ENCODE measurements at regions not wholly inside any gene's neighbourhood (a gene's known extent, or its start where the extent isn't known, plus 50 kb on each side); places are given as distances from the start of the nearest gene placed in this dataset.

DNA sequence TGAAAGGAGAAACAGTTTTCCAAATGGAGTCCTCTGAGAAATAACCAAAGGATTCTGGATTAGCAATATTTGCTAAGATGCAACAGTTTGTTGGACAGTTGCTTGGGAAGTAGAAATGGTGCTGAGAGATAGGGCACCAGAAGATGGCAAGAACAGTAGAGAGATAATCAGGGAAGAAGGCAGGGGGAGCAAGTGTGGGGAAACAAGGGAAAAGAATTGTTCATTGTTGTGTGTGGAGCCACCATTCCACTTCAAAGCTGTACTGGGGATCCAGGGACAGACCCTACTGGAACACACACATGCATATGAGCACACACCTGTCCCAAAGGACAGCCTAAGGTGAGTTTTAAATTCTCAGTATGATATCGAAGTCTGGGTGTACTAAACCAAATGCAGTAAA, 152.5 kb downstream of the ZNF608 start:
- no peak for DNase-seq (ENCODE audit: extremely low read depth in 1 of 4, low spot score in 3 of 4)
- Histone ChIP-seq H3K4me1 (replicated peaks in 1 of 2; ENCODE audit: control insufficient read depth in 2 of 2, insufficient read depth in 2 of 2, low read length in 2 of 2) (peaks cover 0 to 10% of the 10 kb centered on the region in 2 experiments; a peak in 2 of 5 replicates), H3K27me3 (ENCODE audit: control insufficient read depth in 2 of 2, insufficient read depth in 2 of 2, low read length in 2 of 2) (no peaks in the 10 kb centered on the region), H3K9ac (ENCODE audit: insufficient read depth in 1 of 2, low read depth in 2 of 2, low read length in 2 of 2) (no peak overlapping the region), H3K36me3 (ENCODE audit: control insufficient read depth, insufficient read depth, low read length) (no peaks in the 10 kb centered on the region), H3K9me3 (replicated peaks; ENCODE audit: control insufficient read depth, insufficient read depth, low read depth, low read length) (no peaks in the 10 kb centered on the region), H3K4me3 (no peak overlapping the region), H3K79me2 (ENCODE audit: control insufficient read depth, insufficient read depth, low read length) (no peaks in the 10 kb centered on the region), H3K27ac (ENCODE audit: extremely low read depth, low read depth, low read length) (no peak overlapping the region), H2AFZ (ENCODE audit: low read depth, low read length) (no peak overlapping the region), H3K4me2 (ENCODE audit: insufficient read depth, low read length) (no peak overlapping the region), H3K9me1 (ENCODE audit: control insufficient read depth, insufficient read depth, low read length) (no peaks in the 10 kb centered on the region), H4K20me1 (replicated peaks; ENCODE audit: control insufficient read depth, insufficient read depth, low read length) (no peaks in the 10 kb centered on the region)
- TF ChIP-seq HNRNPL (IDR thresholded peaks at IDR 0.05; ENCODE audit: low read depth, low read length) (no peak), CTBP1 (IDR thresholded peaks at IDR 0.05; ENCODE audit: borderline replicate concordance) (no peak), EP400 (IDR thresholded peaks at IDR 0.05) (no peak), SREBF1 (IDR thresholded peaks at IDR 0.05; ENCODE audit: borderline replicate concordance, low read depth, low read length) (no peak), ZNF707 (CRISPR knock-in tag; conservative IDR thresholded peaks at IDR 0.05) (no peak), CBX2 (IDR thresholded peaks at IDR 0.05; ENCODE audit: insufficient read depth, low read length, poor library complexity, severe bottlenecking) (no peak)
- TF ChIP-seq, protein P1, sequence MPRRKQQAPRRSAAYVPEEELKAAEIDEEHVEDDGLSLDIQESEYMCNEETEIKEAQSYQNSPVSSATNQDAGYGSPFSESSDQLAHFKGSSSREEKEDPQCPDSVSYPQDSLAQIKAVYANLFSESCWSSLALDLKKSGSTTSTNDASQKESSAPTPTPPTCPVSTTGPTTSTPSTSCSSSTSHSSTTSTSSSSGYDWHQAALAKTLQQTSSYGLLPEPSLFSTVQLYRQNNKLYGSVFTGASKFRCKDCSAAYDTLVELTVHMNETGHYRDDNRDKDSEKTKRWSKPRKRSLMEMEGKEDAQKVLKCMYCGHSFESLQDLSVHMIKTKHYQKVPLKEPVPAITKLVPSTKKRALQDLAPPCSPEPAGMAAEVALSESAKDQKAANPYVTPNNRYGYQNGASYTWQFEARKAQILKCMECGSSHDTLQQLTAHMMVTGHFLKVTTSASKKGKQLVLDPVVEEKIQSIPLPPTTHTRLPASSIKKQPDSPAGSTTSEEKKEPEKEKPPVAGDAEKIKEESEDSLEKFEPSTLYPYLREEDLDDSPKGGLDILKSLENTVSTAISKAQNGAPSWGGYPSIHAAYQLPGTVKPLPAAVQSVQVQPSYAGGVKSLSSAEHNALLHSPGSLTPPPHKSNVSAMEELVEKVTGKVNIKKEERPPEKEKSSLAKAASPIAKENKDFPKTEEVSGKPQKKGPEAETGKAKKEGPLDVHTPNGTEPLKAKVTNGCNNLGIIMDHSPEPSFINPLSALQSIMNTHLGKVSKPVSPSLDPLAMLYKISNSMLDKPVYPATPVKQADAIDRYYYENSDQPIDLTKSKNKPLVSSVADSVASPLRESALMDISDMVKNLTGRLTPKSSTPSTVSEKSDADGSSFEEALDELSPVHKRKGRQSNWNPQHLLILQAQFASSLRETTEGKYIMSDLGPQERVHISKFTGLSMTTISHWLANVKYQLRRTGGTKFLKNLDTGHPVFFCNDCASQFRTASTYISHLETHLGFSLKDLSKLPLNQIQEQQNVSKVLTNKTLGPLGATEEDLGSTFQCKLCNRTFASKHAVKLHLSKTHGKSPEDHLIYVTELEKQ (CRISPR knock-in tag; IDR thresholded peaks at IDR 0.05), result no peak
- TF ChIP-seq, protein P2, sequence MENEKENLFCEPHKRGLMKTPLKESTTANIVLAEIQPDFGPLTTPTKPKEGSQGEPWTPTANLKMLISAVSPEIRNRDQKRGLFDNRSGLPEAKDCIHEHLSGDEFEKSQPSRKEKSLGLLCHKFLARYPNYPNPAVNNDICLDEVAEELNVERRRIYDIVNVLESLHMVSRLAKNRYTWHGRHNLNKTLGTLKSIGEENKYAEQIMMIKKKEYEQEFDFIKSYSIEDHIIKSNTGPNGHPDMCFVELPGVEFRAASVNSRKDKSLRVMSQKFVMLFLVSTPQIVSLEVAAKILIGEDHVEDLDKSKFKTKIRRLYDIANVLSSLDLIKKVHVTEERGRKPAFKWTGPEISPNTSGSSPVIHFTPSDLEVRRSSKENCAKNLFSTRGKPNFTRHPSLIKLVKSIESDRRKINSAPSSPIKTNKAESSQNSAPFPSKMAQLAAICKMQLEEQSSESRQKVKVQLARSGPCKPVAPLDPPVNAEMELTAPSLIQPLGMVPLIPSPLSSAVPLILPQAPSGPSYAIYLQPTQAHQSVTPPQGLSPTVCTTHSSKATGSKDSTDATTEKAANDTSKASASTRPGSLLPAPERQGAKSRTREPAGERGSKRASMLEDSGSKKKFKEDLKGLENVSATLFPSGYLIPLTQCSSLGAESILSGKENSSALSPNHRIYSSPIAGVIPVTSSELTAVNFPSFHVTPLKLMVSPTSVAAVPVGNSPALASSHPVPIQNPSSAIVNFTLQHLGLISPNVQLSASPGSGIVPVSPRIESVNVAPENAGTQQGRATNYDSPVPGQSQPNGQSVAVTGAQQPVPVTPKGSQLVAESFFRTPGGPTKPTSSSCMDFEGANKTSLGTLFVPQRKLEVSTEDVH (IDR thresholded peaks at IDR 0.05; ENCODE audit: low read depth, partially characterized antibody), result no peak
- TF ChIP-seq, protein P3, sequence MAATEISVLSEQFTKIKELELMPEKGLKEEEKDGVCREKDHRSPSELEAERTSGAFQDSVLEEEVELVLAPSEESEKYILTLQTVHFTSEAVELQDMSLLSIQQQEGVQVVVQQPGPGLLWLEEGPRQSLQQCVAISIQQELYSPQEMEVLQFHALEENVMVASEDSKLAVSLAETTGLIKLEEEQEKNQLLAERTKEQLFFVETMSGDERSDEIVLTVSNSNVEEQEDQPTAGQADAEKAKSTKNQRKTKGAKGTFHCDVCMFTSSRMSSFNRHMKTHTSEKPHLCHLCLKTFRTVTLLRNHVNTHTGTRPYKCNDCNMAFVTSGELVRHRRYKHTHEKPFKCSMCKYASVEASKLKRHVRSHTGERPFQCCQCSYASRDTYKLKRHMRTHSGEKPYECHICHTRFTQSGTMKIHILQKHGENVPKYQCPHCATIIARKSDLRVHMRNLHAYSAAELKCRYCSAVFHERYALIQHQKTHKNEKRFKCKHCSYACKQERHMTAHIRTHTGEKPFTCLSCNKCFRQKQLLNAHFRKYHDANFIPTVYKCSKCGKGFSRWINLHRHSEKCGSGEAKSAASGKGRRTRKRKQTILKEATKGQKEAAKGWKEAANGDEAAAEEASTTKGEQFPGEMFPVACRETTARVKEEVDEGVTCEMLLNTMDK (IDR thresholded peaks at IDR 0.05; ENCODE audit: borderline replicate concordance, insufficient read depth, low read depth, low read length, poor library complexity, severe bottlenecking), result no peak
- 14% methylated on average over 1 of the region's 1 CpG for WGBS (ENCODE audit: insufficient coverage, low coverage, missing lambda C conversion rate)
- FAIRE-seq, result no peak
- POLR2A ChIA-PET, result no interaction called here
- ATAC-seq, result no peak
- CTCF ChIA-PET (ENCODE audit: low intra/inter-chr PET ratio), result no interaction called here
- intact Hi-C loops (cut with micrococcal nuclease), result no loop called here
- in situ Hi-C loops (cut with MboI), result no loop called here
- BruUV-seq (replicated peaks), result no TSS peak

Data from K562 (cell line).